HuH-7 (cell line): ENCODE measurements at regions not wholly inside any gene's neighbourhood (a gene's known extent, or its start where the extent isn't known, plus 50 kb on each side); places are given as distances from the start of the nearest gene placed in this dataset.
"Not testable (repeated sequence)": the region's sequence is repeated elsewhere in the genome, so short reads cannot be mapped to it uniquely, and the experiment has no call there.

Experiments used
- DNase-seq: peaks from one replicate; pipeline ENCODE4 v3.0.0; 2011; ENCODE audit warnings: low spot score

DNA sequence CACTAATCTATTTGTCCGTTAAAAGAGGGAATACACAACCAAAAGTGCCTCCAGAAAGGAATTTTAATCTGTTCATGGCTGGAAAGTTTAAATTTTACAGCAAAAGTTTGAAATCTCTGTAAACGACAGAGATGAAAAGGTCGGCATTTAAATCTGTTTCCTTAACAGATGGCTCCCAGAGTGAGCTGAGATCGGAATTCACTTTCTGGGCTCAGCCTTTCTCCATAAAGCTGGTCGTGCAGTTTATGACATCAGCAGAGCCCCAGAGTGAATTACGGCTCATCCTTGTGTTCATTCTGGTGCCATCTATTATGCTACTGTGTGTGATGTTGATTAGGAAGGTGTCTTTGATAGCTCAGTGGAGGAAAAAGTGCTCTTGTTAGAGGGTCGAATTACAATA, 117.6 kb upstream of the ZFP64 start:
- no peak for DNase-seq

DNA sequence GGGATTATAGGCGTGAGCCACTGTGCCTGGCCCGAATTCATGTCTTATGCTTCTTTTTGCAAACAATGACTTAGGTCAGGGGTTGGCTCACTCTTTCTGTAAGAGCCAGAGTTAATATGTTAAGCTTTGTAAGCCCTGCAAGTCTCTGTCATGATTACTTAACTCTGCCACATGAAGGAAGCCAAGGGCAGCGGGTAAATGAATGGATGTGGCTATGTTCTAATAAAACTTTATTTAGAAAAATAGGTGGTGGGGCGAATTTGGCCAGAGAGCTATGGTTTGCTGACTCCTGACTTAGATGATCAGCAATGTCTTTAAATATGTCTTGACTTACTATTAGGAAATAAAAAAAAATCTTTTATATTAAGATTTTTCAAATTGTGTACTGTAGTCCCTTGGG, 114.9 kb upstream of the ZFP64 start:
- no peak for DNase-seq

DNA sequence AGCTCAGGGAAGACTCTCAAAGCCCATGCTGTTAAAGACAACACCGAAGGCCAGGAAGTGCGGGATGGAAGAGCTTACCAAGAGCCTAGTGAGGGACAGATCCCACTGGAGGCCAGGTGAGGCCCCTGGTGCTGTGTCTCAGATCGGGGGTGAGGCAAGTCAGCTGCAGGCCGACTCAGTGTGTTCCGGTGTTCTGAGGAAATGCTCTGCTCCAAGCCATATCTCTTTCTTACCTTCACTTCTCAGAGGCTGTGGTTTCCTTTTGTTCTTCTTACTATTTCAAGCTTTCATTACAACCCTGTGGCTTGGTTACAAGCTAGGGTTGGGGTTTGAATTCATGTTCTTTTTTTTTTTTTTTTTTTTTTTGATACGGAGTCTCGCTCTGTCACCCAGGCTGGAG, 114.3 kb upstream of the ZFP64 start:
- no peak for DNase-seq

DNA sequence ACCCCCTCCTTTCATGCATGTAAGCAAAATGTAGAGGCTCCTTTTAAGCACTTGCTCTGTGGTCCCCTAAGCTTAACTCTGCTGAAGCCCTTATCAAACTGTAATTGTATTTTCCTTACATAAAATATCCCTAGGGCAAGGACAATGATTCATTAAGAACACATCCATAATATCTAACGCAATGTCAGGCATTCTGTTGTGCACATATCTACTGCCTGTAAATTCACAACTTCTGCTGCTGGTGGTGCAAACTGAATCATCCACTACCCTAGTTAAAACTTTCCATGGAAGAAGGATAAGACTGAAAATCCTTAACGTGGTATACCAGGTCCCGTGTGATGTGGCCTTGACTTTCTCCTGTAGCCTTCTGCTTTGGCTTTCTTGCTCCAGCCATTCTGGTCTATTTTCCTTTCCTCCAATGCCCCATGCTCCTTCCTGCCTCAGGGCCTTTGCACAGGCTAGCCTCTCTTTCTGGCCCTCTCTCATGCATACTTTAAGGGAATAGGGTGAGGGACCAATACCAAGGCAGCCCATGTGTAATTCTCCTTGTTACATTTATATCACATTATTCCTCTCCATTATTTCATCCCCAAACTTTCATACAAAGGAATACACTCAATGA, 113.6 kb upstream of the ZFP64 start:
- DNase-seq: no peak

DNA sequence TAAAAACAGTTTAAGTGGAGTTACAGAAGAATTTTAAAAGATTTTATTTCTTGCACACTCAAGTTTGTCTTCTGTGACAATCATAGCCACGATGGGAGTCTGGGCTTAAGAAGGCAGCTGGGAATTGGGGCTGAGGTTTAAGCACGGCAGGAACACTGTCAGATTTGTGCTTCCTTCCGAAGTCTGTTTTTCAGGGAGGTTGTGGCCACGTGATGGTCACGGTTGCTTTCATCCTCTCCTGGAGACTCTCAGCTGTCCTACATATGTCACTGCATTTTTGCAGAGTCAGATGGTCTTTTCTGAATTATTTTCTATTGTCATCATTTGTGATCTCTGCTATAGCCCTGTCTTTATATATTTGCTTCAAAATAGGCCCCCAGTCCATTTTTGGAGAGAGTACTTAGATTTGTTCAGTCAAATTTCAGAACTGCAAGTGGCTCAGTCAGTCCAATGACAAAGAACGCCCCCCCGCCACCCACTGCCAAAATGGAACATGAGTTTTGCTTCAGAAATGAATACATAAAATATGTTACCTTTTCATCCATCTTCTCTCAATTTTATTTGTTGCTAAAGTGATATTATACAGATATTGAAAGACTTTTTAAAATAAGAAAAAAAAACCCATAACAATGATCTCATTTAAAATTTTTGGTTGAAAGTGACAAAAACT, 111.8 kb upstream of the ZFP64 start:
- DNase-seq: no peak

DNA sequence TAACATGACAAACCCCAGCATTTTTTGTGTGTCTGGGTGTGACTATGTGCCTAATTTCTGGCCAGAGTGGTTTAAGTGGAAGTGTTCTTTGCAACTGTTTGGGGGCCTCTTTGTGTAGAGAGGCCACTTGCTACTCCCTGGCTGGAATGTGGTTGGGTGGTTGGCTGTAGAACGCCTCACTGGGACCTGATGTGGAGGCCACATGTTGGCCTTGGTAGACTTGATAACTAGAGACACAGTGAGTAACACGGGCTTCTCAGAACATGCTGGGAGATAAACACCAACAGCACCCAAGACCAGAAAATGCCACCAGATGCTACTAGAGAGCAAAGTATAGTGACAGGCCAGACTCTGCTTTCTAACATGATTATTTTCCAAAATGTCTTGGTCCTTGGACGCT, 111.2 kb upstream of the ZFP64 start:
- no peak for DNase-seq

DNA sequence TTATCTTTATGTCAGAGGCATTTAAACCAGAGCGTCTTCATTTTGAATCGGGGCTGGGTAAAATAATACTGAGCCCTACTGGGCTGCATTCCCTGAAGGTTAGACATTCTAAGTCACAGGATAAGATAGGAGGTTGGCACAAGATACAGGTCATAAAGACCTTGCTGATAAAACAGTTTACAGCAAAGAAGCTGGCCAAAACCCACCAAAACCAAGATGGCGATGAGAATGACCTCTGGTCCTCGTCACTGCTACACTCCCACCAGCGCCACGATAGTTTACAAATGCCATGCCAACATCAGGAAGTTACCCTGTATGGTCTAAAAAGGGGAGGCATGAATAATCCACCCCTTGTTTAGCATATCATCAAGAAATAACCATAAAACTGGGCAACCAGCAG, 110.5 kb upstream of the ZFP64 start:
- DNase-seq: not testable (repeated sequence)

DNA sequence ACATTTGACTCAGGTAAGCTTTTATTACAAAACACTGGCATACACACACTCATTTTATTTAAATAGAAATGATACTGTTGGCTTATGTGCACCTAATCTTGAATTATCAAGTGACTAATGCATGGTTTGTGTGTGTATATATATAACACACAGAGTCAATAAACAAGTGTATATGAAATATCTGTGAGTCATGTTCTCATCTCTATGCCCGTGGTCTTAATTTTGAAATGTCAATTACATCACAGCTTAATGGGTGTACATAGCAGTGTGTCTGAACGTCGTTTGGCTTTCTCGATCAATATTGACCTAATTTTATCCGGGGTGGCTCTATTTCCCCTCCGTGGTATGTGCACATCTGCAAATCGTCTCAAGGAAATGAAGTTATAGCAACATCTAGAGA, 104.0 kb upstream of the ZFP64 start:
- DNase-seq: no peak

DNA sequence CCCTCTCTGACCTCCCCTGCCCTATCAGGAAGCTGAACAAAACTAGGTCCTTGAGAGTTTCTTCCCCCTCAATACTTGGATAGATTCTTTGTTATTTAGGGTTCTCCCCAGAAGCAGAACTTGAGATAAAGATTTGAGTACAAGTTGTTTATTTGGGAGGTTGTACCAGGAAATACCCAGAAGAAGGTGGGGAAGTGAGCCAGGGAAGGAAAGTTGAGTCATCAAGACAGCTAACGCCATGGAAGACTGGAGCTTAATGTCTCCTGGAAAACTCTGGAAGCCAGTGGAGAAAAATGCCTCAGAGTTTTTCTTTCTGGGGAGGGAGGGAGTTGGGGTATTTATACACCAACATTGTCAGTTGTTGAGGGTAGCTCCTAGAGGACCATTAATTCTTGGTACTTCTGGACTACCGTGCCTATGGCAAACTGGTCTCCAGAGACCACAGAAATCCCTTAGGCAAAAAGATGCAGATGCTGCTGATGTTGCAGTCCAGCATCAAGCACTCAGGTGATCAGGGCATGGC, 102.6 kb upstream of the ZFP64 start:
- no peak for DNase-seq

DNA sequence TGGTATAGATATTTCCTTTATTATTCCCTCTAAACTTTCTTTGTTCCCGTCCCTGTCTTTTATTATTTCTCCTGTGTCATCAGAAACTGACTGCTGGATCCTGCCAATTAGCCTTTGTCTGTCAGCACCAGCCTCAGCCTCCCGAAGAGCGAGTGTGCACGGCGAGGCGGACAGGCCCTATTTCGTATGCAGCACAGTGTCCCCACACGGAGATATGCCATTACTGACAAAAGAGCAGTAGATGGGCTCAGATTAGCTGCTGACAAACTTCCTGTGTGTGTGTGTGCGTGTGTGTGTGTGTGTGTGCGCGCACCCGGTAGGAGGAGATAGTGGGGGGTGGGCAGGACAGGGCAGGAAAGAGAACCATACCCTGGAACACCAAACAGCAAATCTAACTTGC, 99.5 kb upstream of the ZFP64 start:
- DNase-seq: no peak

DNA sequence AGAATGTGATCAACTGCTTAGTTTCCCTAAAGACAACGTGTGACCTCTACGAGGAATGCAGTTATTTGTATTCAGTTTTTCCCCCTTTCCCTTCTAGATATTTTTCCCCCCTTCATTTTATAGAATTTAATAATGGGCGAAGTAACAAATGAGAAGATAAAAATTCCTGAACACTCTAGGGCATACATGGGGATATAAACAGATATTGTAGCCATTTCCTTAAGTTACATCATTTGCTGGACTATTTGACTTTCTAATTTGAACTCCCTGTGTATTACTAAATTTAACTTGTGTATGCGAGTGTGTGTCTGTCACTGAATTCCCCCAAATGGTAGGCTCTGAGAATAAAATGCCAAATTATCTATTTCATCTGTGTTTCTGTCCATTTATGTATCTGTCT, 99.0 kb upstream of the ZFP64 start:
- no peak for DNase-seq

DNA sequence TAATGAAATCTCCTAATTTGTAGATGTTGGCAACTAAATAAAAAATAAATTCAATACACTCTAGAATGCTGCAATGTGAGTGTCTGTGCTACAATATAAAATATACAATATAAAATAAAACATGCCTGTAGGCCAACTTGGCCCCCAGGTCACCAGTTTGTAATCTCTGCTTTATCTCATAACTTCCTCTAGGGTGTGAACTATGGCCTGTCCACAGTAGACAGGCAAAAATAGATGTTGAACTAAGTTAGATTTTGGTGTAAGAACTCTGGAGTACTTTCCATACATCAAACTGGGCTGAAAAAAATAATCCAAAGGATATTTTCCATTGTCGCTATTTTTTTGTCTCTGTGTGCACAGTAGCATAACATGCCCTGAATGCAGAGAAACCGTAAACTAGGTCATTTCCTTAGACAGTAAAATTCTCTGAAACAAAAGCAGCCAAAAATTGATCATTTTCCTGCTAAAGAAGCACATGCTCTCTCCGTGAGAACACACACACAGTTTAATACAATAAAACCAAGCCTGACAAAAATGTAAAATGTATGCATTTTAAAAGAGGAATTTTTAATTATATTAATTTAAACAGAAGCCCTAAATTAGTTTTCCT, 98.5 kb upstream of the ZFP64 start:
- DNase-seq: no peak

DNA sequence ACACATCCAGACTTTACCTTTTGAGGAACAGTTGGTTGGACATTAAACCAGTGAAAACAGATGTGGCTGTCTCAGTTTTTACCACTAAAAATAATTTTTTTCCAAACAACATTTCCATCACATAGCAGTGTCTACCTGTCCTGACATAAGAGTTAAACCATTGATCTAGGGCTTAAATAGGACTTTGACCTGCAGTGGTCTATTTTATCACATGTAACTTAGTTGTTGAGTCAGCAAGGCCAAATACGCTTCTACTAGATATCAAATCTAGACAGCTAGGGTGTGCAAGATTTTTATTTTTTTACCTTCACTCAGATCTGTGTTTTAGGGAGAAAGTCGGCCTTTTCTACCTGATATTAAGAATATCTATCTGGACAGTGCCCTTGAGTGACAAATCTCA, 88.8 kb upstream of the ZFP64 start:
- DNase-seq: peak; percentile 20

DNA sequence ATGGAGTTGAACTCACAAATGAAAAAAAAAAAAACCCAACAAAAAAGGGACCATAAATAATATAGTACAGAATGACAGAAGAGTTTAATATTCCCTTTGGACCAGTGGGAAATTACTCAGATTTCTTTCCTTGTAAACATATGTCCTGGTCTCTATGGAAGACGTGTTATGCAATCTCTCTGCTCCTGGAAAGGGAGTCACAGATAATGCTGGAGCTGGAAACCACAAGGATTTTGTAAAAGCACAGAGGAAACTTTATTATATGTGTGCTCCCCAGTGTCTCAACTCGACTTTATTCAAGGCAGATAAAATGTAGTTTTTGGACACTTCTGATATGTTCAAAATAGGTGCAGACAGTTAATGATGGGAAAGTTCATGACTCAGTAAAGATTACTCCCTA, 88.1 kb upstream of the ZFP64 start:
- DNase-seq: peak; percentile 43

DNA sequence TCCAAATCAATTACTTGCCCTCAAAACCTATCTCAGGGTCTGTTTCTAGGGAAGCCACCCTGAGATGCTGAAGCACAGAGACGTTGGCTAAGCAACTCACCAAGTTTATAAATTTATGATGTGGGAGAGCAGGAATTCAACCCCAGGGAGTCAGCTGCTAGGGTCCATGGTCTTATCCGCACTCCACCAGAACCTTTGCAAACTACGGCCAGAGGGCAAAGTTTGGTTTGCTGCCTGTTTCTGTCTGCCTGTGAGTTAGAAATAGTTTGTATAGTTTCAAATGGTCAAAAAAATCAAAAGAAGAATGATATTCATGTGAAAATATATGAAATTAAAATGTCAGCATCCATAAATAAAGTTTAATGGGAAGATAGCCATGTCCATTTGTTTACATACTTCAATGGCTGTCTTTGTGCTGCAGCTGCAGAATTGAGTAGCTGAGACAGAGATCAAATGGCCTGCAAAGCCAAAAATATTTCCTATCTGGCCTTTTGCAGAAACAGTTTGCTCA, 83.7 kb upstream of the ZFP64 start:
- DNase-seq: peak; percentile 24

DNA sequence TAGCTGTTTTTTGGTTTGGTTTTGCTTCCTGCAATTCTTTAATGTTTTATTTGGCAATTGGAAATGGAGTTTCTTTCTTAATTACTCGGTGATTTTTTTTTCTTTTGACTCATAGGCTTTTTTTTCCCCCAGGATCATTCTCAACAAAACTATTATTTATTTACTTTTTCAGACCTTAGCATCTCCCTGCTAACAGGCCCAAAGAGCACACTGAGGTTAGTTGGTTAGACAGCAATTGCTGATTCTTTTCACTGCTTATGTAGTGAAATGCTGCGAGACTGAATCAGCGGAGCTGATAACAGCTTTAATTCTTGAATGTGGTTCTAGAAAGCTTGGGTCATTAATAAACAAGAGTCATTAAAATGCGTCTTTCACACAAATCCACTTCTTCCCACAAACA, 79.1 kb upstream of the ZFP64 start:
- no peak for DNase-seq

DNA sequence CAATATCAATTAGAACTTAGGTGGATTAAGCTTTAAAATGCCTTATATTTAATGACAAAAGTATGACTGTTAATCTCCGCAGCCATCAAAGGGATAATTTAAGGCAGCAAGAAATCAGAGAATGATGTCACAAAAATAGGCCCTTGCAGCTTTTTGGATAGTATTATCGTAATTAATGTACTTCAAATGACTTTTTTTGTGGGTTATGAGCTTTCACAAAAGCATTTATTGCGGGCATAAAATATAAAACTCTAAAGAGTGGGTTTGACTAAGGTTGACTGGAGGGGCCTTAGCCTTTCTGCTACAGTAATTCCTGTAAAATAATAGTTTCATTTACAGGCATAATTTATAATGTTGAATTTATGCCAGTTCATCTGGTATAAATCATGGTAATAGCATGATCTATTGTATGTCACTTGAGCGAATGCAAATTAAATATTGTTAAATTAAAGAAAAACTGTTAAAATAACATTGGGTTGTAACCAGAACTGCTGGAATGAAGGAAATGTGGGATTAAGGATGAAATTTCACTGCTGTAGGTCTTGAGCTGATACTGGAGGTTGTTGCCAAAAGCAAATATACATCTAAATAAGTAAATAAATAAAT, 78.5 kb upstream of the ZFP64 start:
- DNase-seq: no peak

DNA sequence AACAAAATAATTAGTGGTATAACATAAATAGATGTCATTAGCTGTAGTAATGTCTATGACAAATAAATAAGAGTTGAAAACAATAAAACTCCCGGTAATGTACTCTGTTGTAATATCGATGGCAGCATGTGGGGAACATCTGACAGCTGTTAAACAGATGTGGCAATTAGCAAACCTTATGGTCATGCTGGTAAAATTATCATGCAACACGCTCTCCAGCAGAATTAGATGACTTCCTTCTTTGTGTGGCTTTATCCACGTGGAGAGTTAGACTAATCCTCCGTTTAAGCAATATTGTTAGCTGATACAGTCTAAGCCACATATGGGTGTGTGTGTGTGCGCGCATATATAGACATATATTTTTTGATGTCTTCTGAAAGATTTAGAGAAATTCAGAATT, 77.7 kb upstream of the ZFP64 start:
- no peak for DNase-seq

DNA sequence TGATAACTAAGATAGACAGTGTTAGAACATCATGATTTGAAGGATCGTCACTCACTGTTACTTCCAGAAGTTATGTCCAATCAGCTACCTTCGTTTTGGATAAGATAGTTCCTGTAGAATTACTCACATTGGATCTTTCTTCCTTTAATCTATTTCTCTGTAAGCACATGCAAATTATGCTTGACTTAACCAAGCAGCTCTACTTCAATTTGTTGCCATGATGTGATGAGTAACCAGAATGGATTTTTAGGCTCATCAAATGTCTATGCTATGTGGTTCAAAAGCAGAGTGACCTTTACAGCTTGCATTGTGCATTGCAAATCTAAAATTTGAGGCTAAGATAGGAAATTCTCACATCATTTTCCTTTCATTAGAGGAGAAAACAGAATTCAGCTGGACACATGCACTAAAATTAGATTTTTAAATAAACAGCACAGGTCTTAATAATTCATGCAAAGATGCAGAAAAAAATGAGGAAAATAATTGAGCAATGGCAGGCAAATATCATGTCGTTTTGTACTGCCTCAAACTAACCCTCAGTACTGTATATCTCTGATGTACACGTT, 76.7 kb upstream of the ZFP64 start:
- no peak for DNase-seq

DNA sequence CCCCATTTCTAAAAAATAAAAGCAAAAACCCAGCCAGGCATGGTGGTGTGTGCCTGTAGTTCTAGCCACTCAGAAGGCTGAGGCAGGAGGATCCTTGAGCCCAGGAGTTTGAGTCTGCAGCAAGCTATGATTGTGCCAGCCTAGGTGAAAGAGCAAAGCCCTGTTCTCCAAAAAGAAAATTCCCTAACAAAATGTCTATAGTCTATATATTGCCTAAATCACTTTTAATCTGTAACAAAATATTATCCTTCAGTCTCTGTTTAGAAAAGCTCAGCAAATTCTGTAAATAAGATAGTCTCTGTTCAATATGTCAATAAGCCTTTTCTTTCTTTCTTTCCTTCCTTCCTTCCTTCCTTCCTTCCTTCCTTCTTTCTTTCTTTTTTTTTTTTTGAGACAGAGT, 75.8 kb upstream of the ZFP64 start:
- no peak for DNase-seq

DNA sequence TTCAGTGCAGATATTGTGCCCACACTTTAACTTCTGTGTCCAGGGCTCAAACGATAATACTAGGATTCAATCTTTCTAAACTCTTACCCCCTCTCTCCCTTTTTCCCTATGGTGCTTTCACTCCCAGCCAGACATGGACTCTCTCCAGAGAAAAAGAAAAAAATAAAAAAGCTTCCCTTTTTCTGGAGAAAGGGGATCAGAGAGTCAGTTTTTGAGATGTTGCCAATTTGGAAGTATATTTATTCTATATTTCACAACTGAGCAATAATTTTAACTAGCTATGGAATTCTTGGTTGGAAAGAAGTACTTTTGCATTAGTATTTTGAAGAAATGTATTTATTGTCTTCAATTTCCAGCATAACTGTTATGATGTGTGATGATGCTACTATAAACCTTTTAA, 72.2 kb upstream of the ZFP64 start:
- no peak for DNase-seq

DNA sequence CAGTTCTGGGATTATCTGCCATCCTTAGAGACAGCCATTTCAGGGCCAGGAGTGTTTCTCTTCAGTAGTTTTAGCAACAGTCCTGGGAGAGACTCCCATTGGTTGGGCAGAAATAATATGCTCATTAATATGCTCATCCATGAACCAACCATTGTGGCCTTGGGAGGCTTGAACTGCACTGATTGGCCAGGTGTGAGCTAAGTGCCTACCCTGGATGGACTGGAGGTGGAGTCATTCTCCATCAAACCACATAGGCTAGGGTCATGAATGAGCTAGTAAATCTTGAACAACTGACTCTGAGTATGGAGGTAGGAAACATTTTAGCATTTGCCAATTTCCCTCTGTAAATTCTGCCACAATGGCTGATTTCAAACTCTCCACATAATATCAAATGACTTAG, 70.2 kb upstream of the ZFP64 start:
- DNase-seq: no peak

DNA sequence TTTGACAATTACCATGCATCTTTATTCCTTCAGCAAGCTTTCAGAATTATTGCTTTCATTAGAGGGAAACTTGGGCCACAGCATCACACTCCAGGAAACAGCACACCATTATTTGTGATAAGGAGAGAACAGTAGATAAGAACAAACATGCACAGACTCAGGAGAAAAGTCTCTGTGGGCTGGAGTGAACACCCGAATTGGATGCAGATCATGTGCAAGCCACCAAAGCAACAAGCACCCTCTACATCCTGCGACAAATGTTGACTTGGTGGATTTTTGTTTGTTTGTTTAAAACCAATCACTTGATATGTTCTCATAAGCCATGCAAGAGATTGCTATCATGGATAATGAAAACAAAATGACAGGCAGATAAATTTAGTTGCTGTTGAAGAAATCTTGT, 67.7 kb upstream of the ZFP64 start:
- DNase-seq: no peak
